ENCODE measurements at regions not wholly inside any gene's neighbourhood (a gene's known extent, or its start where the extent isn't known, plus 50 kb on each side); places are given as distances from the start of the nearest gene placed in this dataset.

- no peak overlapping the region for H3K4me3 ChIP-seq (ENCODE audit: low read length)
- DNase-seq (ENCODE audit: low read depth), result no peak
- no peak for TF ChIP-seq CTCF (conservative IDR thresholded peaks at IDR 0.05; ENCODE audit: low read depth, low read length)
Measured at GRCh38 chr10:128543151-128543550, 416.9 kb upstream of the MKI67 start.

- H3K4me3 ChIP-seq (ENCODE audit: low read length), result no peak overlapping the region
- TF ChIP-seq CTCF (conservative IDR thresholded peaks at IDR 0.05; ENCODE audit: low read depth, low read length), result no peak
- DNase-seq (ENCODE audit: low read depth), result no peak
Measured at GRCh38 chr10:128545216-128545615, 419.0 kb upstream of the MKI67 start.

GRCh38 chr10:128546651-128547165 is 420.5 kb upstream of the MKI67 start:
- no peak overlapping the region for H3K4me3 ChIP-seq (ENCODE audit: low read length)
- no peak for TF ChIP-seq CTCF (conservative IDR thresholded peaks at IDR 0.05; ENCODE audit: low read depth, low read length)
- no peak for DNase-seq (ENCODE audit: low read depth)

GRCh38 chr10:128549101-128549608 is 422.9 kb upstream of the MKI67 start:
- no peak overlapping the region for H3K4me3 ChIP-seq (ENCODE audit: low read length)
- no peak for TF ChIP-seq CTCF (conservative IDR thresholded peaks at IDR 0.05; ENCODE audit: low read depth, low read length)
- DNase-seq (ENCODE audit: low read depth), result no peak

GRCh38 chr10:128550045-128550444 is 423.8 kb upstream of the MKI67 start:
- no peak for DNase-seq (ENCODE audit: low read depth)
- no peak for TF ChIP-seq CTCF (conservative IDR thresholded peaks at IDR 0.05; ENCODE audit: low read depth, low read length)
- no peak overlapping the region for H3K4me3 ChIP-seq (ENCODE audit: low read length)

GRCh38 chr10:128551475-128551874 is 425.3 kb upstream of the MKI67 start:
- no peak overlapping the region for H3K4me3 ChIP-seq (ENCODE audit: low read length)
- TF ChIP-seq CTCF (conservative IDR thresholded peaks at IDR 0.05; ENCODE audit: low read depth, low read length), result no peak
- DNase-seq (ENCODE audit: low read depth), result no peak

- TF ChIP-seq CTCF (conservative IDR thresholded peaks at IDR 0.05; ENCODE audit: low read depth, low read length), result no peak
- H3K4me3 ChIP-seq (ENCODE audit: low read length), result no peak overlapping the region
- DNase-seq (ENCODE audit: low read depth), result no peak
Measured at GRCh38 chr10:128553755-128554154, 427.5 kb upstream of the MKI67 start.
